HG03135 (cell line): ENCODE measurements at regions not wholly inside any gene's neighbourhood (a gene's known extent, or its start where the extent isn't known, plus 50 kb on each side); places are given as distances from the start of the nearest gene placed in this dataset.

ENCODE experiments used
- ATAC-seq: cut with Tn5 transposase; IDR thresholded peaks from one replicate; pipeline ENCODE4 v1.9.1; 2021; ENCODE audit warnings: mild to moderate bottlenecking, moderate library complexity; ENCODE audit not compliant: unreplicated experiment

GRCh38 chr18:27899893-27900292 is 277.0 kb downstream of the CDH2 start:
- no peak for ATAC-seq

DNA sequence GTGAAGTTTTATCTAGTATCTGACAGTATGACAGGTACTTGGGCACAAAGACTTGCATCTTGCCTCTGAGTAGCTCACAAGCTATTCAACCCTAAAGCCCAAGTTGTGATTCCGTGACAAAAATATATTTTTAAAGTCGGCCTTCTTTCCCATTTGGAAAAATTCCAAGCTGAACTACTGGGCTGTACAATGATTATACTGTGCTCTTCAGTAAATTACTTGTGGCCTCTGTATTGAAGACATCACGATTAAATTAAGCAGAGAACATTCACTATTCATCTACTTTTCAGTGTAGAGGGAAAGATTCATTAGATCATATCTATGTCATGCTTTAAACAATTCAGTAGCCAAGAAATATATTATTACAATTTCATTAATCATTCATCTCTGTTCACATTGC is 282.2 kb downstream of the CDH2 start:
- no peak for ATAC-seq

GRCh38 chr18:27887711-27888495 is 289.0 kb downstream of the CDH2 start:
- no peak for ATAC-seq

DNA sequence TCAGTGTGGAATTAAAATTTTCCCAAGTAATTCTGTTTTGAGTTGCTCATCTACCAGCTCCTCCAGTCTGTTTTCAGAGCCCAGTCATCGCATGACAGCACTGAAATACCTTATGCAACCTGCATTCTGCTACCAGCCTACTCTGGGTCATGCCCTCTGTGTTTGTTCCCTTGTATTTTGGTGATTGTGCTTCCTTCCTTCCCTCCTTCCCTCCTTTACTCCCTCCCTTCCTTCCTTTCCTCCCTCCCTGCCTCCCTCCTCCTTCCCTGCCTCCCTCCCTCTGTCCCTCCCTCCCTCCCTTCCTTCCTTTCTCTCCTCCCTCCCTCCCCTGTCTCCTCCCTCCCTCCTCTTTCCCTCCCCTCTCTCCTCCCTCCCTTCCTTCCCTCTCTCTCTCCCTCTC is 289.6 kb downstream of the CDH2 start:
- no peak for ATAC-seq

DNA sequence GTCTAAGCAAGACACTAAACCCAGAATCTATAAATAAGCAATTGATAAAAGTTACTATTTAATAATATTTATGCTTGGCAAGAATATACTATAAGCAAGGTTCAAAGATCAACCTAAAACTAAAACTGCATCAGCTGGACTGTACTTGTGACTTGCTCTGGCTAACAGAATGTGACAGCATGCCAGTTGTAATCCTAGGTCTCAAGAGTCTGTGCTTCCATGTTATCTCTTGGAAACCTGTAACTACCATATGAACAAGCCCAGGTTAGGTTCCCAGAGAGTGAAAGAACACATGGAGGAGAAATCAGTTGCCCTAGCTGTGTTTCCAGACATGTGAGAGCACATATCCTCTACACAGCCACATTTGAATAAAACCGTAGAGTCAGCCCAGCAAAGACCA is 297.4 kb downstream of the CDH2 start:
- no peak for ATAC-seq

DNA sequence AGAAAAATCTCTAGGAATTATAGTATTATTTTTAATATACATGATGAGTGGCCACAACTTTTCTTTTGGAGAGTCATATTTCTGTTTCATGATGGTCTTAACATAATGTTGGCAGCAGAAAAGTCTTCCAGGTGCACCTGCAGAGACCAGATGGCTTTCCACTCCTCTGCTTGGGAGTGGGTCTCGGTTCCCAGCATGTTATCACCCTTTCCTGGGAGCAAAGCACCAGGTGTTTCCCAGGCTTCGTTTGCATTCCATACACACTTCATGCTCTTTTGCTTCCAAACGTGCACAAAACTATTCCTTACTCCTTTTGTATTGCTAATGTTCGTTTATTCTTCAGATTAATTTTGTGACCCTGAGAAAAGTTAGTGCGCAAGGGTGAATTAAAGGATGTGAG is 305.2 kb downstream of the CDH2 start:
- no peak for ATAC-seq

DNA sequence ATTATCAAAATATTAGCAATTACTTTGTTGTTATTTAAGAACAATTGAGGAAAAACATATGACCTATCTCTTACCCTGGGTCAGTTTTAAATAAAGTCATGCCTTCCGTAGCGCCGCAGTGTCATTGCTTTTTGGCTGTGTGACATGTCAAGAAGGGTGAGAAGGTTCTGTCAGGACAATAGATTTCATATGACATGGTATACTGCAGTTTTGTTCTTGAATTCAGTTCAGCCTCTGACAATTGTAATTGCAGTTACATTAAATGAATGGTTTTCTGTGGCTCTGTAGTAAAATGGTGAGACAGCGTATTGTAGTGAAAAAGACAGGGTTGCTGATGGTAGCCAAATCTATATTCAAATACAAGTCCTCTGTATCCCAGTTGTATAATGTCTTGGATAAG is 307.2 kb downstream of the CDH2 start:
- ATAC-seq, result no peak

- no peak for ATAC-seq
Observed at GRCh38 chr18:27865431-27865830, 311.5 kb downstream of the CDH2 start.

DNA sequence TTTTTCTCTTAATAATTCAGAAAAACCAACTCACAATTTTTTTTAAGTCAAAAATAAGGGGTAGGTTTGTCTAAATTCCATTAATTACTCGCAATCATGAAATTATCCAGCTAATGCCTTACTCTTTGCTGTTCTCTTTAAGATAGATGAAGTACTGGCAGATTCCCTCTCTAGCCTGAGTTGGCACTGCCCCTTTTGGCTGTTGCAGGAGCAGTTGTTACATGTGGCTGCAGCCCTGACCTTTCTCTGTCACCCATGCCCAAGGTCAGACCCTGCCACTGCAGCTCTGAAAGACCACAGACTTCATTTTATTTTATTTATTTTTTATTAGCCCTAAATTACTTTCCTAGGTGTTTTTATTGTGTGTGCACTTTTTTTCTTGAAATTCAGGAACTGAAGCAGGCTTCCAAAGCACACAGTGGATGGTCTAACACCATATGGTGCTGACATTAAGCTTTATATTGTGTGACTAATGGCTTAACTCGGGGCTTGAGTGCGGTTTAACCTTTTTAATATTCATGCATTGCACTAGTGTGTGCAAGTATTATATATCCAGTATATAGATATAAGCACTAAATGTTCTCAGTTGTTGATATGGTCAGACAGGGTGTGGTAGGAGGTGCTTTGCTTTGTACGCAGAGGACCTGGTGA is 313.0 kb downstream of the CDH2 start:
- no peak for ATAC-seq

GRCh38 chr18:27862041-27862682 is 314.8 kb downstream of the CDH2 start:
- ATAC-seq, result no peak

DNA sequence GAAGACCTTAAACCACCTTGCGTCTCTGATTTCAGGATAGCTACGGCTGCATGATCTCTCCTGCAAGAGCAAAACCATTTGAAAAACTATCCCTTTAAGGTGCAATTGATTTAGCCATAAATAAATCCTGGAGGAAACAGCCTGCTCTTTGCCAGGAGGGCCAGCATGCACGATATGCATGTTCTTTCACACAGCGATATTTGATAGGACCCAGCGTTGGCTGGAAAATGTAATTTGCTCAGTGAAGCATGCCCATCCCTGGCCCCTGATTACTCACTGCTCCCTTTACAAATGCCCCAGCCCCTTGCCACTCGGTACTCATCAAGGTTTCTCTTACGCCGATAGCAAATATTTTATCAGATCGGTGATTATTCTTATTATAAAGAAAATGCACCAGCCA is 315.4 kb downstream of the CDH2 start:
- ATAC-seq, result no peak

DNA sequence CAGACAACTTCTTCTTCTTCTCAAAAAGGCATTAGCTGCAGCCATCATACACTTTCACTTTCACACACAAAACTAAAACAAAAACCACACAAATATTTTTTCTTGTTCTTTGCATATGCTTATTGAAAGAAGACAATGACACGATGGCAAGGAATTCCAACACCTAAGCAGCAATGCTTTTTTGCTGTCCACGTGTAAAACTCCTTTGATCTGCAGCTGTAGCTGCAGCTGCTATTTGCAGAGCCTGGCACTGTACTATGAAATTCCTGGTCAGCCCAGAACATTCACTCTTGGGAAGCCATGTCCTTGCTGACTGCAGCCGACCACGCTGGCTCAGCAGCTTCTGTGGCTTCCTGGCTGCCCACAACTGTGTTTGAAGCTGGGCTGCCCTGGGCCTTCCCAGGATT is 316.2 kb downstream of the CDH2 start:
- ATAC-seq, result no peak

DNA sequence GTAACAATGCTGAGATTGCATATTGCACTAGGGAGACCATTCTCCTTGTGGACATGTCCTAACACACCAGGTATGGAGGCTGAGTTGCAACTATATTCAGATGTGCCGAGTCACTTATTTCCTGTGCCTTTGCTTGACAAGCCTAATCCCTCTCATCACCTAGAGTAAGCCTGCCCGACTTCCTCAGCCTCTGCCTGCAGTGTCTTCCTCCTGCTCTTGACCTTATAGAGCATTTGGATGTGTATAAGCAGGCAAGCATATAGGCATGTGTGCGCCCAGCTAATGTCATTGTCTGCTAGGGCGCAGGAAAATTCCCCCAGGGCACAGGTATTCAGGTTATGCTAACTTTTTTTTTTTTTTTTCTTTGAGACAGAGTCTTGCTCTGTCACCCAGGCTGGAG is 316.9 kb downstream of the CDH2 start:
- ATAC-seq, result no peak

DNA sequence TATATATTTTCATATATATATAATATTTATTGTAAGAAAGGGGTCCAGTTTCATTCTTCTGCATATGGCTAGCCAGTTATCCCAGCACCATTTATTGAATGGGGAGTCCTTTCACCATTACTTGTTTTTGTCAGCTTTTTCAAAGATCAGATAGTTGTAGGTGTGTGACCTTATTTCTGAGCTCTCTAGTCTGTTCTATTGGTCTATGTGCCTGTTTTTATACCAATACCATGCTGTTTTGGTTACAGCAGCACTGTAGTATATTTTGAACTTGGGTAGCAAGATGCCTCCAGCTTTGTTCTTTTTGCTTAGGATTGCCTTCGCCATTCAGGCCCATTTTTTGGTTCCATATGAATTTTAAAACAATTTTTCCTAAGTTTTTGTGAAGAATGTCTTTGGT is 320.1 kb downstream of the CDH2 start:
- no peak for ATAC-seq

DNA sequence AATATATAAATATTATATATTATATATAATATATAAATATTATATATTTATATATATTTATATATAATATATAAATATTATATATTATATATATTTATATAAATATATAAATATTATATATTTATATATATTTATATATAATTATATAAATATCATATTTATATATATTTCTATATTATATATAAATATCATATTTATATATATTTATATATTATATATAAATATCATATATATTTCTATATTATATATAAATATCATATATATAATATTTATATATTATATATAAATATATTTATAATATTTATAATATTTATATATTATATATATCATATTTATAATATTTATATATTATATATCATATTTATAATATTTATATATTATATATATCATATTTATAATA is 321.4 kb downstream of the CDH2 start:
- ATAC-seq, result no peak

DNA sequence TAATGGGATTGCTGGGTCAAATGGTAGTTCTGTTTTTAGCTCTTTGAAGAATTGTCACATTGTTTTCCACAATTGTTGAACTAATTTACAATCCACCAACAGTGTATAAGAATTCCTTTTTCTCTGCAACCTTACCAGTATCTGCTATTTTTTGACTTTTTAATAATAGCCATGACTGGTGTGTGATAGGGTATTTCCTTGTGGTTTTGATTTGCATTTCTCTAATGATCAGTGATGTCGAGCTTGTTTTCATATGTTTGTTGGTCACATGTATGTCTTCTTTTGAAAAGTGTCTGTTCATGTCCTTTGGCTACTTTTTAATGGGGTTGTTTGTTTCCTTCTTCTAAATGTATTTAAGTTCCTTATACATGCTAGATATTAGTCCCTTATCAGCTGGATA is 322.3 kb downstream of the CDH2 start:
- ATAC-seq, result no peak

DNA sequence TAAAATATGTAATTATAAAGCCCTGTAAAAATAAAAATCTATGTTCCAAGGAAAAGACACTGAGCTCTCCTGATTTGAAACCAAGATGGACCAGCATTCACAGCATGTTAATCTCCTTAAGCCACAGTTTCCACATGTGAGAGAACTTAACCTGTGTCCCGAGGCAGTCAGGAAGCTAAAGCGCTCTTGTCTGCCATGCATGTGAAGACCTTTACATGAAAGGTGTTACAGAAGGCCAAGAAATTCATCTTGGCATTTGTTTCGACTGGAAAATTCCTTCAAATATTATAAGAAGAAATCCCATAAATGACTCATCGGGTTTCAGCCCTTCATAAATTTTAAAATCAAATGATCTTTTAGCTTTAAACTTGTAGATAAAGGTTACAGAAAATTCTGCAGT is 328.6 kb downstream of the CDH2 start:
- ATAC-seq, result no peak

DNA sequence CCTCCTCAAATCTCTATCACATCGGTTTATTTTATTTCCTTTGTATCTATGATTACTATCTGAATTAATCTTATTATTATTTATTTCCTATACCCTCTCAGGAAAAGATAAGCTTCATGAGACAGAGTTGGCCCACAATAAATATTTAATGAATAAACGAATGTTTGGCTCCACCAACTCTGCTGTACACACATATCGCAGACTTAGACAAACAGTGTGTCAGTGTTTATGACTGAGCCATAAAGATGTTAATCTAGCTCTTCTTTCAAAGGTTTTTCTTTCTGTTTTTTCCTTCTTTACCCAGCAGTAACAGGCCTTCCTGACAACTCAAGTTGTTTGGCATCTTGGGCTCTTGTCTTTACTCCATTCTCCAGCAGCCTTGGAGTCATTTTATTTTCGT is 329.5 kb downstream of the CDH2 start:
- ATAC-seq, result no peak

- no peak for ATAC-seq
Observed at GRCh38 chr18:27845897-27846296, 331.0 kb downstream of the CDH2 start.

DNA sequence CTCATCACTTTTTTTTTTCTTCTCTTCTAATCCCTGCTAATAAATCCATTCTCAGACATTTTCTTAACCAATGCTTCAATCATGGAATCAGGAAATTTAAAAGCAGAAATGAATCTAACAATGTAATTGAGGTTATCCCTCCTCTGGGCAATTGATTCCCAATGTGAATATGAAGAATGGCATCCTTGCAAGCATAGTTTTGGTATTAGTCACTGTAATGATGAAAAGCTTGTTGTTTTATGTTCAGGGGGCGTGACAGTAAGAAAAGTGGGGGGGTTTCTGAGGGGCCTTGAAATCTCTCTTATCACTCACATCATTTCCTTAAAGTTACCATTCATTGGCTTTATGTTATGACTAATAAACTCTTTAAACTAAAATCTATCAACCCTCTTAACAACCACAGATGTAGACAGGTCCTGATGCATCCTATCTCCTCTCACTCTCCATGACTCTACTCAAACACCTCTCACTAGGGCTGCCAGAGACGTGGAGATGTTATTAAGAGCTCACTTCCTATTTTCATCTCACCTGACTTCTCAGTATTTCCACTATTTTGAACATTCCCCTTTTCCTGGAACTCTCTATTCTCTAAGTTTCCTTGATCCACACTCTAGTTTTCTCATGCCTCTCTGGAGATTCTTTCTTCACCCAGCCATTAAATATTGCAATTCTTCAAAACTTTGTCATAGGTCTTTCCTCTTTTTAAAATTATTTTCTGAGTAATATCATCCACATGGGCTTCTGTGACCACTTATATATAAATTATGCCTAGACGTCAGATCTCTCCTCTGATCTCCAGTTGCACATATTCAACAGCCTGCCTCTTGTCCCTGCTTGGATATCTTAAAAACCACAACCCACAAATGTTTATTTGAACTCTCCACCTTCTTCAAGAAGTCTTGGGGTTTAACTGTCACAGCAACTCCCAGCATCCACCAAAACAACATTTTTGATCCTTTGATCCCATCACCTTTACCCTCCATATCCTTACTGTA is 332.9 kb downstream of the CDH2 start:
- no peak for ATAC-seq

- no peak for ATAC-seq
Observed at GRCh38 chr18:27839141-27839540, 337.8 kb downstream of the CDH2 start.
